ENCODE measurements at regions not wholly inside any gene's neighbourhood (a gene's known extent, or its start where the extent isn't known, plus 50 kb on each side); places are given as distances from the start of the nearest gene placed in this dataset.

GRCh38 chr13:90118467-90119071 is 1228.9 kb upstream of the MIR17HG start:
- no peak for DNase-seq (ENCODE audit: low read depth, low spot score)

GRCh38 chr13:90120026-90120425 is 1227.5 kb upstream of the MIR17HG start:
- DNase-seq (ENCODE audit: low read depth, low spot score): no peak

DNA sequence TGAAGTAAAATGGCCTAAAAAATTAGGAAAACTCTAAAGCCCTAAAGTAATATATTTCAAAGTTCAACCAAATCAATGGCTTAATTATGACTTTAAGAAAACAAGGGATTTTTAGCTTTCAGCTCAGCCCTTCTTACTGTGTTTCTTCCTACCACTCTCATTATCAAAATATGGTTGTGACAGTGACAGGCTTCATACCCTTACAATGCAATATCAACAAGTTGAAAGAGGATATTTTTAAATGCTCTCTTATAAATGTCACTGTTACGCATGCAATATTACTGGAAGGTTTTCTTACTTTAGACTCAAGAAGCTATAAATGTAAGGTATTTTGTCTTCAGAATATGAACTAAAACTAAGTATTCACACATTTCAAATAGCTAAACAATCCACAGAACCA is 1225.7 kb upstream of the MIR17HG start:
- no peak for DNase-seq (ENCODE audit: low read depth, low spot score)

GRCh38 chr13:90122531-90122930 is 1225.0 kb upstream of the MIR17HG start:
- no peak for DNase-seq (ENCODE audit: low read depth, low spot score)

DNA sequence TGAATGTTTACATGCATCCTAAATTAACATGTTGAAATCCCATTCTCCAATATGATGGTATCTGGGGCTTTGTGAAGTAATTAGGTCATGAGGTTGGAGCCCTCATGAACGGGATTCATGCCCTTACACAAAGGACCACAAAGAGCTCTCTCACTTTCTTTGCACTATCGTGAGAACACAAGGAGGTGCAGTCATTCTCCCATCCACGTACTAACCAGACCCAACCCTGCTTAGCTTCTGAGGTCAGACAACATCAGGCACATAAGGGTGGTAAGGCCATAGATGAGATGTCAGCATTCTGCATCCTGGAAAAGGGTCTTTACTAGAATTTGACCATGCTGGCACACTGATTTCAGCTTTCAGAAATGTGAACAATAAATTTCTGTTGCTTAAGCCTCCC is 1211.9 kb upstream of the MIR17HG start:
- no peak for DNase-seq (ENCODE audit: low read depth, low spot score)

GRCh38 chr13:90142251-90142650 is 1205.2 kb upstream of the MIR17HG start:
- no peak for DNase-seq (ENCODE audit: low read depth, low spot score)

GRCh38 chr13:90154311-90154960 is 1193.1 kb upstream of the MIR17HG start:
- DNase-seq (ENCODE audit: low read depth, low spot score): no peak

GRCh38 chr13:90156390-90156789 is 1191.1 kb upstream of the MIR17HG start:
- DNase-seq (ENCODE audit: low read depth, low spot score): no peak

DNA sequence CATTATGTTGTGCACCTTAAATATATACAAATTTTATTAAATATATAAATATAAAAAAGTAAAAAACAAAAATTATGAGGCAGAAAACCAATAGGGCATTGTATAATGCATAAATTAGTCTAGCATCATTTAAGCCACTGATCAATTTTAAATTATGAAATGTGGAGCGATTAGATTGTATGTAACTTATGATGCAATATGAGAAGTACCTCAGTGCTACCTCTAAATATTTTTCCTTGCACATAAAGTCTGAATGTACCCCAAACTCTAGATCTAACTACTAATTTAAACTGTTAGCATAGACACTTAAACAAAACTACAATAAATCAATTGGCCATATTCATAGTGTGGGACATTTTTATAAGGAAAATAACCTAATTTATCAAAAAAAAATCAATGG is 1178.5 kb upstream of the MIR17HG start:
- no peak for DNase-seq (ENCODE audit: low read depth, low spot score)

DNA sequence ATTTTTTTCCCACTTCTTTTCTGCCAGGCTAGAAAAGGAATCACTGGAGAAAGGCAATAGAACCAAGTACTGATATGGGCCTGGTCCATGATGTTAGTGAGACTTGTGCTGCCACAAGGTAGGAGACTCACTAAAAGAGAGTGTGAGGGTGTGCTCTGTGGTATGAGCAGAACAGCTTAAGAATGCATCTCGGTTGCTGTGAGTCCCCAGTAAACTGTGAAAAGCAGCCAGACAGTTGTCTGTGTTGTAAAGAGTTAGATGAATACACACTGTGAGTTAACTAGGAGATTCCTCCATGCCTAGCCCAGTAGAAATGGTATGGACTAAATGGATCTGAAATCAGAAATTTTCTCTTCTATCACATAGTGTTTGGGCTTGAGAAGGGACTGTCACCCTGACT is 1177.3 kb upstream of the MIR17HG start:
- no peak for DNase-seq (ENCODE audit: low read depth, low spot score)

GRCh38 chr13:90171649-90172048 is 1175.8 kb upstream of the MIR17HG start:
- no peak for DNase-seq (ENCODE audit: low read depth, low spot score)

- DNase-seq (ENCODE audit: low read depth, low spot score): no peak
These were observed 1170.0 kb upstream of the MIR17HG start for GRCh38 chr13:90177512-90177911.

DNA sequence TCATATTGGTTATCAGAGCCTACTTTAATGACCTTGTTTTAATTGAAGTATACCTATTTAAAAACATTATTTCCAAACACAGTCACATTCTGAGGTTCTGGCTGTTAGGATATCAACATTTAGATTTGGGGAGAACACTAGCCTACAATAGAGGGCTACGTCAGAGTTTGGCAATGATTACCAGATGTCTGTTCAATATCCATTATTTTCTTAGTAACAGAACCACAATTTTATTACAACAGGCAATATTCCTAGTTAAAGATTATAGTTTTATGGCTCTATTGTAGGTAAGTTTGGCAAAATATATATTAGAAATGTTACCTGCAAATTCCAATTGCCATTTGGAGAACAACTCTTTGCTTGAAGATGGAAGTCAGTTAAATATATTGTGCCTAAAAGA is 1163.1 kb upstream of the MIR17HG start:
- no peak for DNase-seq (ENCODE audit: low read depth, low spot score)

- DNase-seq (ENCODE audit: low read depth, low spot score): no peak
These were observed 1161.8 kb upstream of the MIR17HG start for GRCh38 chr13:90185734-90186133.

DNA sequence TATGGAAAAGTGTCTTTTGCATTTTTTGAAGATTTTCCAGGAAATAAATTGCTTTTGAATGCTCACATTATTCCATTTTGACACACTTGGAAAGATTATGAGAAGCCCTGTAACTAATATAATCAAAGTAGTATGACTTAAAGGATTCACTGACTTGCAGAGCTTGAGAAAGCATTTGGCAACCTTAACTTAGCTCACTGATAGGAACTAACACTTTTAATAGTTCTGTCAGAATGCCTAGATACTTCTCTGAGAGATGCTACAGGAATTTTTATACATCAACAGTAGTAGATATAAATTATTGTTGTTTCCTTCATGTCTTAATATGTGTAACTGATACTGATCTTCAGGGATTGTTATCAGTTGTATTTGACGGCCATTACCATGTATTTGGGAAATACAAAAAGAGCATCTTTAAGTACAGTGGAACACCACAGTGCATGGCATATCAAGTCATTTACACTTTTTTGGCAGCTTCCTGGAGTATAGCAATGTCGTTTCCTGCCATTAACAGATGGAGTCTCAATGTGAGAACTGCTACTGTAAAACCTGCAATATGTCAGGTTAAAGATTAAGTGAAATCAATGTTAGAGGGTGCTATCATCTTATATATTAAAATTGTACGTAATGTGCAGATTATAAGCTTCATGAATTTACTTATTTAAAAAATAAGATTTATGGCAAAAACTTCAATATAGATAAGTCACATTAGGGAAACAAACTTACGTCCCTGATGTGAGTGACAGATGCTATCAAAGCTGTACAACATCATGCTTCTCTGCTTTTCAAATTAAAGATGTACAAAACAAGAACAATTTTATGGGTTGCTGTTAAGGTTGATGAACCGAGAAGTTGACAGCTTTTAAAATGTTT is 1159.8 kb upstream of the MIR17HG start:
- no peak for DNase-seq (ENCODE audit: low read depth, low spot score)

- no peak for DNase-seq (ENCODE audit: low read depth, low spot score)
These were observed 1159.2 kb upstream of the MIR17HG start for GRCh38 chr13:90188351-90188636.

GRCh38 chr13:90197722-90198121 is 1149.8 kb upstream of the MIR17HG start:
- no peak for DNase-seq (ENCODE audit: low read depth, low spot score)

GRCh38 chr13:90201202-90201601 is 1146.3 kb upstream of the MIR17HG start:
- no peak for DNase-seq (ENCODE audit: low read depth, low spot score)

GRCh38 chr13:90201676-90202460 is 1145.6 kb upstream of the MIR17HG start:
- no peak for DNase-seq (ENCODE audit: low read depth, low spot score)

DNA sequence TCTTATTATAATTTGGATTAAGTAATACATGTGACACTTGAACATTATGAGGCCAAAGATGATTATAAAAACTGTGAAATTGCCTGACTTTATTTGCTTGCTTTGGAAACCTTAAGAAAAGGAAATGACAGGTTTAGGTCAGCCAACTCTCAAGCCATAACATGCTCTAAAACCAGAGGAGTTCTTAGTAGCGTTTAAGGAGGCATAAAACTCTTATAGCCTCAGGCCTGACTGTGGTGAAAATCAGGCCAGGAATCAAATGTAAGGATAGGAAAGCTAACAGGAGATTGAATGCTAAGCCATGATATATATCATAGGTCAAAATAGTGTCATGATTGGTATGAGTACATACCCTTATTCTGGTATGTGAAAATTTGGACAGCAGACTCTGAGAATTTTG is 1142.4 kb upstream of the MIR17HG start:
- DNase-seq (ENCODE audit: low read depth, low spot score): no peak

DNA sequence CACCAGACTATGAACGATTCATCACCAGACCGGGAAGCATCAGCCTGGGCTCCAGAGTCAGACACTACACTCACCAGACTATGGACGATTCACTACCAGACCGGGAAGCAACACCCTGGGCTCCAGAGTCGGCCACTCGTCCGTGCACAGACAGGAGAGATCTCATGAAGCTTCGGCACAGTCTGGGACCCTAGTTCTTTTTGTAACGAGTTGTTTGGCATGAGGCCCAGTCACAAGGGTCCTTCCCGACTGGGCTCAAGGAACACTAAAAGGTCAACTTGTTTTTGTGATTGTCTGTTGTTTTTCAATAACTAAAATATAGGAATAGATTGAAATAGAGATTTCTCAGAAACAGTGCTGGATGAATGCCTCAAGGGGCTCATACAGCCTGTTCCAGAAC is 1141.6 kb upstream of the MIR17HG start:
- DNase-seq (ENCODE audit: low read depth, low spot score): no peak

DNA sequence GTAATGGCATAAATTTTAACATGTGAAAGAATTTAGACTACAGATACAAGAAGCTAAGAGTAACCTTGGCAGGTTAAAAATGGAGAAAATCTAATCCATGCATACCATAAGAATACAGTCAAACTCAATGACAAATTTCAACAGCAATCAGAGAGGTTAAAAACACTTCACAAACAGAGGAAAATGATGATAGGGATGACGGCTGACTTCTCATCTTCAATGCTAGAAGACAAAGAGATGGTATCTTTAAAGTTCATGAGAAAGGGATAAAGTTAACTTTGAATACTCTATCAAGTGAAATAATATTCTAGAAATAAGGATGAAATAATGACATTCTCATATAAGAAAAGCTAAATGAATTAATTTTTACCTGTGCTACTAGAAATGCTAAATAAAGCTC is 1130.2 kb upstream of the MIR17HG start:
- no peak for DNase-seq (ENCODE audit: low read depth, low spot score)
